Ishikawa (cell line): ENCODE measurements at regions not wholly inside any gene's neighbourhood (a gene's known extent, or its start where the extent isn't known, plus 50 kb on each side); places are given as distances from the start of the nearest gene placed in this dataset.

ENCODE experiments used
- CEBPB ChIP-seq: IDR thresholded peaks from 2 replicates; pipeline ENCODE4 v1.6.1; 2012
- CREB1 ChIP-seq: IDR thresholded peaks from 2 replicates; pipeline ENCODE4 v1.6.1; 2012; ENCODE audit warnings: low read depth
- EGR1 ChIP-seq: IDR thresholded peaks from 2 replicates; pipeline ENCODE4 v1.6.1; 2012
- EP300 ChIP-seq: IDR thresholded peaks from 2 replicates; pipeline ENCODE4 v1.6.1; 2012; ENCODE audit warnings: borderline replicate concordance
- FOXM1 ChIP-seq: IDR thresholded peaks from 2 replicates; pipeline ENCODE4 v1.6.1; 2012; ENCODE audit warnings: low read depth, borderline replicate concordance
- MAX ChIP-seq: IDR thresholded peaks from 2 replicates; pipeline ENCODE4 v1.6.1; 2012
- NFIC ChIP-seq: IDR thresholded peaks from 2 replicates; pipeline ENCODE4 v1.6.1; 2012
- RAD21 ChIP-seq: IDR thresholded peaks from 2 replicates; pipeline ENCODE4 v1.6.1; 2012; ENCODE audit warnings: low read depth
- REST ChIP-seq: IDR thresholded peaks from 2 replicates; pipeline ENCODE4 v1.6.1; 2012; ENCODE audit warnings: low read depth, mild to moderate bottlenecking
- TAF1 ChIP-seq: IDR thresholded peaks from 2 replicates; pipeline ENCODE4 v1.6.1; 2012; ENCODE audit warnings: low read depth, mild to moderate bottlenecking
- TCF12 ChIP-seq: IDR thresholded peaks from 2 replicates; pipeline ENCODE4 v1.6.1; 2012; ENCODE audit warnings: low read depth
- TEAD4 ChIP-seq: IDR thresholded peaks from 2 replicates; pipeline ENCODE4 v1.6.1; 2012
- USF1 ChIP-seq: IDR thresholded peaks from 2 replicates; pipeline ENCODE4 v1.6.1; 2012
- YY1 ChIP-seq: IDR thresholded peaks from 2 replicates; pipeline ENCODE4 v1.6.1; 2012; ENCODE audit warnings: low read depth
- ZBTB7A ChIP-seq: IDR thresholded peaks from 2 replicates; pipeline ENCODE4 v1.6.1; 2012; ENCODE audit warnings: low read depth

GRCh38 chr7:111660478-111660877 is 98.2 kb upstream of the IMMP2L start:
- TF ChIP-seq USF1 (no peak), NFIC (no peak), TCF12 (no peak), RAD21 (no peak), CEBPB (no peak), CREB1 (no peak), FOXM1 (no peak), TEAD4 (no peak), TAF1 (no peak), REST (no peak), ZBTB7A (no peak), EP300 (no peak), EGR1 (no peak), YY1 (no peak), MAX (no peak)

GRCh38 chr7:111658546-111658945 is 96.3 kb upstream of the IMMP2L start:
- TF ChIP-seq USF1 (no peak), EGR1 (no peak), NFIC (no peak), MAX (no peak), REST (no peak), CREB1 (no peak), RAD21 (no peak), TAF1 (no peak), YY1 (no peak), CEBPB (no peak), TCF12 (no peak), EP300 (no peak), FOXM1 (no peak), TEAD4 (no peak), ZBTB7A (no peak)

GRCh38 chr7:111657018-111657417 is 94.7 kb upstream of the IMMP2L start:
- TF ChIP-seq EGR1 (no peak), CEBPB (no peak), TEAD4 (no peak), TCF12 (no peak), MAX (no peak), NFIC (no peak), YY1 (no peak), RAD21 (no peak), REST (no peak), EP300 (no peak)

- TF ChIP-seq RAD21 (no peak), CEBPB (no peak), TAF1 (no peak), FOXM1 (no peak), EGR1 (no peak), NFIC (no peak), REST (no peak), CREB1 (no peak), ZBTB7A (no peak)
Observed at GRCh38 chr7:111654343-111654742, 92.1 kb upstream of the IMMP2L start.
